Mesendoderm (in vitro differentiated cells): ENCODE measurements at regions not wholly inside any gene's neighbourhood (a gene's known extent, or its start where the extent isn't known, plus 50 kb on each side); places are given as distances from the start of the nearest gene placed in this dataset.
"Not testable (repeated sequence)": the region's sequence is repeated elsewhere in the genome, so short reads cannot be mapped to it uniquely, and the experiment has no call there.

Experiments used
- DNase-seq: peaks from one replicate; pipeline ENCODE4 v3.0.0; 2013
- H2AK5ac ChIP-seq: 2 replicates; pipeline ENCODE4 v1.6.1; 2013; ENCODE audit warnings: low read length, inconsistent platforms
- H2BK120ac ChIP-seq: 2 replicates; pipeline ENCODE4 v1.6.1; 2013; ENCODE audit warnings: low read depth, mild to moderate bottlenecking, low read length, moderate library complexity, mixed read lengths
- H2BK15ac ChIP-seq: replicated peaks from 2 replicates; pipeline ENCODE4 v1.6.1; 2013; ENCODE audit warnings: low read depth, mild to moderate bottlenecking, moderate library complexity
- H2BK5ac ChIP-seq: 2 replicates; pipeline ENCODE4 v1.6.1; 2013; ENCODE audit warnings: low read length, inconsistent platforms
- H3K18ac ChIP-seq: 2 replicates; pipeline ENCODE4 v1.6.1; 2013; ENCODE audit warnings: mild to moderate bottlenecking, low read length, mixed read lengths
- H3K23ac ChIP-seq: one replicate; pipeline ENCODE4 v1.6.1; 2013; ENCODE audit warnings: low read length
- H3K27ac ChIP-seq: 2 replicates; pipeline ENCODE4 v1.5.1; 2013; ENCODE audit warnings: low read depth, mild to moderate bottlenecking, inconsistent platforms, low read length, moderate library complexity
- H3K27me3 ChIP-seq: 2 replicates; pipeline ENCODE4 v1.6.1; 2013; ENCODE audit warnings: low read length, control low read depth, mild to moderate bottlenecking, inconsistent platforms; ENCODE audit not compliant: insufficient read depth, poor library complexity
- H3K36me3 ChIP-seq: 2 replicates; pipeline ENCODE4 v1.6.1; 2013; ENCODE audit warnings: low read length, inconsistent platforms; ENCODE audit not compliant: control insufficient read depth, insufficient read depth
- H3K4ac ChIP-seq: one replicate; pipeline ENCODE4 v1.6.1; 2013; ENCODE audit warnings: low read depth, mild to moderate bottlenecking, low read length, moderate library complexity
- H3K4me1 ChIP-seq: 2 replicates; pipeline ENCODE4 v1.6.1; 2013; ENCODE audit warnings: low read depth, low read length, inconsistent platforms; ENCODE audit not compliant: control insufficient read depth
- H3K4me2 ChIP-seq: 2 replicates; pipeline ENCODE4 v1.6.1; 2013; ENCODE audit warnings: low read length
- H3K4me3 ChIP-seq: 2 replicates; pipeline ENCODE4 v1.5.1; 2013; ENCODE audit warnings: mild to moderate bottlenecking, low read length
- H3K56ac ChIP-seq: one replicate; pipeline ENCODE4 v1.6.1; 2013; ENCODE audit warnings: low read length
- H3K79me1 ChIP-seq: 2 replicates; pipeline ENCODE4 v1.6.1; 2013; ENCODE audit warnings: low read length, inconsistent platforms
- H3K79me2 ChIP-seq: 2 replicates; pipeline ENCODE4 v1.6.1; 2013; ENCODE audit warnings: mild to moderate bottlenecking, low read length; ENCODE audit not compliant: control insufficient read depth, insufficient read depth
- H3K9ac ChIP-seq: 2 replicates; pipeline ENCODE4 v1.6.1; 2013; ENCODE audit warnings: low read length, inconsistent platforms
- H4K5ac ChIP-seq: one replicate; pipeline ENCODE4 v1.6.1; 2013; ENCODE audit warnings: low read length
- H4K8ac ChIP-seq: one replicate; pipeline ENCODE4 v1.6.1; 2013; ENCODE audit warnings: low read depth, mild to moderate bottlenecking, control low read depth, low read length, moderate library complexity
- WGBS: extraction: QIAGEN DNeasy Blood & Tissue Kit; methylation state at CpG from one replicate; pipeline ENCODE4 v1.1.7; 2013; ENCODE audit warnings: low lambda C conversion rate, missing lambda C conversion rate; ENCODE audit not compliant: insufficient coverage; ENCODE audit errors: extremely low coverage; 5-methylcytosine and 5-hydroxymethylcytosine counted together

- H3K9ac ChIP-seq = no peak overlapping the region
- no peak overlapping the region for H2BK120ac ChIP-seq
- H2AK5ac ChIP-seq = no peak overlapping the region
- no peaks in the 10 kb centered on the region for H3K79me2 ChIP-seq
- no peak overlapping the region for H3K56ac ChIP-seq
- no peak overlapping the region for H2BK15ac ChIP-seq
- H4K8ac ChIP-seq = no peak overlapping the region
- H3K4me2 ChIP-seq = no peak overlapping the region
- DNase-seq = no peak
- no peak overlapping the region for H3K4me3 ChIP-seq
- no peak overlapping the region for H4K5ac ChIP-seq
- WGBS = 100% methylated on average over 1 of the region's 8 CpGs
- no peak overlapping the region for H3K18ac ChIP-seq
- no peak overlapping the region for H2BK5ac ChIP-seq
- no peaks in the 10 kb centered on the region for H3K79me1 ChIP-seq
- no peaks in the 10 kb centered on the region for H3K27me3 ChIP-seq
- no peak overlapping the region for H3K4ac ChIP-seq
- H3K36me3 ChIP-seq = no peaks in the 10 kb centered on the region
- H3K27ac ChIP-seq = no peak overlapping the region
- H3K23ac ChIP-seq = no peak overlapping the region
- no peaks in the 10 kb centered on the region for H3K4me1 ChIP-seq
Measured at GRCh38 chr2:221893501-221893900, 321.4 kb upstream of the EPHA4 start.

- not testable (repeated sequence) for H3K4me3 ChIP-seq, H2BK120ac ChIP-seq, H2AK5ac ChIP-seq, H3K18ac ChIP-seq, H2BK5ac ChIP-seq, H3K79me1 ChIP-seq, H3K4me2 ChIP-seq, H3K27me3 ChIP-seq, H3K56ac ChIP-seq, H3K9ac ChIP-seq, DNase-seq, H3K27ac ChIP-seq, H3K23ac ChIP-seq, H2BK15ac ChIP-seq, H3K79me2 ChIP-seq, H4K5ac ChIP-seq, H3K4ac ChIP-seq, H4K8ac ChIP-seq, H3K4me1 ChIP-seq, H3K36me3 ChIP-seq
- WGBS = no CpG with 5 or more reads among the region's 31 CpGs
Measured at GRCh38 chr2:221892006-221892405, 319.9 kb upstream of the EPHA4 start.

GRCh38 chr2:221883976-221884375 is 311.9 kb upstream of the EPHA4 start:
- DNase-seq = no peak
- H3K79me1 ChIP-seq = no peaks in the 10 kb centered on the region
- WGBS = no CpG with 5 or more reads among the region's 4 CpGs
- H4K5ac ChIP-seq = no peak overlapping the region
- H3K9ac ChIP-seq = no peak overlapping the region
- H2BK15ac ChIP-seq = no peak overlapping the region
- H4K8ac ChIP-seq = no peak overlapping the region
- H3K18ac ChIP-seq = no peak overlapping the region
- H3K4ac ChIP-seq = no peak overlapping the region
- H3K4me2 ChIP-seq = no peak overlapping the region
- H3K79me2 ChIP-seq = no peaks in the 10 kb centered on the region
- H3K36me3 ChIP-seq = no peaks in the 10 kb centered on the region
- H3K56ac ChIP-seq = no peak overlapping the region
- no peak overlapping the region for H2BK5ac ChIP-seq
- H2BK120ac ChIP-seq = no peak overlapping the region
- H3K27me3 ChIP-seq = no peaks in the 10 kb centered on the region
- no peak overlapping the region for H3K4me3 ChIP-seq
- H3K4me1 ChIP-seq = no peaks in the 10 kb centered on the region
- no peak overlapping the region for H2AK5ac ChIP-seq
- H3K27ac ChIP-seq = no peak overlapping the region
- no peak overlapping the region for H3K23ac ChIP-seq

- Histone ChIP-seq H2BK15ac (no peak overlapping the region), H3K23ac (no peak overlapping the region), H3K27me3 (no peaks in the 10 kb centered on the region), H2AK5ac (no peak overlapping the region), H4K5ac (no peak overlapping the region), H2BK120ac (no peak overlapping the region), H3K4ac (no peak overlapping the region), H3K9ac (no peak overlapping the region), H4K8ac (no peak overlapping the region), H3K79me2 (no peaks in the 10 kb centered on the region), H2BK5ac (no peak overlapping the region), H3K36me3 (no peaks in the 10 kb centered on the region), H3K27ac (no peak overlapping the region), H3K4me1 (no peaks in the 10 kb centered on the region), H3K56ac (no peak overlapping the region), H3K4me2 (no peak overlapping the region), H3K79me1 (no peaks in the 10 kb centered on the region), H3K18ac (no peak overlapping the region), H3K4me3 (no peak overlapping the region)
- DNase-seq = no peak
Measured at GRCh38 chr2:221876016-221876415, 303.9 kb upstream of the EPHA4 start.

- H3K4me2 ChIP-seq = no peak overlapping the region
- H4K5ac ChIP-seq = no peak overlapping the region
- WGBS = no CpG with 5 or more reads among the region's 2 CpGs
- no peak for DNase-seq
- no peak overlapping the region for H3K18ac ChIP-seq
- no peak overlapping the region for H3K4ac ChIP-seq
- H3K9ac ChIP-seq = no peak overlapping the region
- no peaks in the 10 kb centered on the region for H3K36me3 ChIP-seq
- no peaks in the 10 kb centered on the region for H3K4me1 ChIP-seq
- H2BK5ac ChIP-seq = no peak overlapping the region
- no peak overlapping the region for H4K8ac ChIP-seq
- no peaks in the 10 kb centered on the region for H3K79me2 ChIP-seq
- no peak overlapping the region for H2BK15ac ChIP-seq
- no peak overlapping the region for H2AK5ac ChIP-seq
- no peak overlapping the region for H3K27ac ChIP-seq
- no peak overlapping the region for H3K23ac ChIP-seq
- H3K56ac ChIP-seq = no peak overlapping the region
- no peak overlapping the region for H2BK120ac ChIP-seq
- no peaks in the 10 kb centered on the region for H3K27me3 ChIP-seq
- no peaks in the 10 kb centered on the region for H3K79me1 ChIP-seq
- no peak overlapping the region for H3K4me3 ChIP-seq
Measured at GRCh38 chr2:221874444-221874843, 302.3 kb upstream of the EPHA4 start.

GRCh38 chr2:221857719-221858118 is 285.6 kb upstream of the EPHA4 start:
- Histone ChIP-seq H3K79me1 (no peaks in the 10 kb centered on the region), H4K8ac (no peak overlapping the region), H3K27me3 (no peaks in the 10 kb centered on the region), H4K5ac (no peak overlapping the region), H3K4me1 (no peaks in the 10 kb centered on the region), H3K18ac (no peak overlapping the region), H2BK5ac (no peak overlapping the region), H3K4me3 (no peak overlapping the region), H3K56ac (no peak overlapping the region), H3K36me3 (no peaks in the 10 kb centered on the region), H3K79me2 (no peaks in the 10 kb centered on the region), H3K4ac (no peak overlapping the region), H3K27ac (no peak overlapping the region), H3K4me2 (no peak overlapping the region), H2BK120ac (no peak overlapping the region), H2BK15ac (no peak overlapping the region), H3K9ac (no peak overlapping the region), H3K23ac (no peak overlapping the region), H2AK5ac (no peak overlapping the region)
- no peak for DNase-seq
- WGBS = no CpG with 5 or more reads among the region's 2 CpGs
